G401.6 (cell line): ENCODE measurements at regions not wholly inside any gene's neighbourhood (a gene's known extent, or its start where the extent isn't known, plus 50 kb on each side); places are given as distances from the start of the nearest gene placed in this dataset.
"Not testable (repeated sequence)": the region's sequence is repeated elsewhere in the genome, so short reads cannot be mapped to it uniquely, and the experiment has no call there.

ENCODE experiments used
- FAIRE-seq: peaks from 2 replicates; lab custom pipeline; 2012; peaks lifted over from hg19 to GRCh38; lab: Jason Lieb, UNC

GRCh38 chr3:198096015-198096414 is 136.0 kb downstream of the LMLN start:
- no peak for FAIRE-seq

DNA sequence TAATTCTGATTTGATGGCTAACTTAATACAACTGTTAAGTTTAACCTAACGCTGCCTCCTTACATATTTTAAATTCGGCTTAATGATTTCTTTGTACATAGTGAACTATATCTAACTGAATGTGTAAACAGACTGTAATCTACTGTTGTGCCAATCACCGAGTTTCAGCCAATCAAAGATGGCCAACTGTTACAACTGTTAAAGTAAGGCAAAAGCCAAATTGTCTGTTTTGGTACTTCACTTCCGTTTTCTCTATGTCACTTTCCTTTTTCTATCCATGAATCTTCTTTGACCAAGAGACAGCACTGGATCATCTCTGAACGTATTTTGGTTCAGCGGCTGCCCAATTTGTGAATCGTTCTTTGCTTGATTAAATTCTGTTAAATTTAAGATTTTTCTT is 137.0 kb downstream of the LMLN start:
- FAIRE-seq = no peak

GRCh38 chr3:198098661-198099081 is 138.7 kb downstream of the LMLN start:
- FAIRE-seq = not testable (repeated sequence)

GRCh38 chr3:198103070-198103469 is 143.1 kb downstream of the LMLN start:
- not testable (repeated sequence) for FAIRE-seq

DNA sequence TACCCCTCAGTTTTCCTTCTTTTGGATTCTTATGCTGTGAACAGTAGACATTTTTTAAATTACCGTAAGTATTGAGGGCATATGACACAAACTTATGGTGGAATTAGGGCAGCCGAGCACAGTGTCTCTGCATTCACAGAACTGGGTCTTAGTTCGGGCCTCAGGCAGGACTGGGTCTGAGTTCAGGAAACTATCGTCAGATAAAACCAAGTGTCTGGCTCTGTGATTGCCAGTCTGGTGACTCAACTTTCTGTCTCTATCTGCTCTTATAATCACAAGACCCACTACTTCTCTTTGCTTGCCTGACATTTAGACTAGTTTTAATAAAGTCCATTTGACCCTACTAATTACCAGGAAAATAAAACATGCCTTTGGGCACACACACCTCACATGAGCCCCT is 146.2 kb downstream of the LMLN start:
- no peak for FAIRE-seq

- peak; percentile 17 for FAIRE-seq
These were observed 148.1 kb downstream of the LMLN start for GRCh38 chr3:198107840-198108734.

GRCh38 chr3:198109883-198110282 is 149.9 kb downstream of the LMLN start:
- no peak for FAIRE-seq

DNA sequence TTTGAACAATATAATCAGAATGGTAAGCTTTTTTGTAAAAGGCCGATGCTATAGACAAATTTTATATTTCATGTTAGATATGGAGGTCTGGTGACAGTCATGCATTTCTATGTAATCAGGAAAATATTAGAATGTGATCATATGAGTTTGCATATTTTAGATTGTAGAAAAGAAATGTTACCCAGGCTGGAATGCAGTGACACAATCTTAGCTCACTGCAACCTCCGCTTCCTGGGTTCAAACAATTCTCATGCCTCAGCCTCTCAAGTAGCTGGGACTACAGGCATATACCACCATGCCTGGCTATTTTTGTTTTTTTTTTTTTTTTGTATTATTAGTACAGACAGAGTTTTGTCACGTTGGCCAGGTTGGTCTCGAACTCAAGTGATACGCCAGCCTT is 152.0 kb downstream of the LMLN start:
- no peak for FAIRE-seq

DNA sequence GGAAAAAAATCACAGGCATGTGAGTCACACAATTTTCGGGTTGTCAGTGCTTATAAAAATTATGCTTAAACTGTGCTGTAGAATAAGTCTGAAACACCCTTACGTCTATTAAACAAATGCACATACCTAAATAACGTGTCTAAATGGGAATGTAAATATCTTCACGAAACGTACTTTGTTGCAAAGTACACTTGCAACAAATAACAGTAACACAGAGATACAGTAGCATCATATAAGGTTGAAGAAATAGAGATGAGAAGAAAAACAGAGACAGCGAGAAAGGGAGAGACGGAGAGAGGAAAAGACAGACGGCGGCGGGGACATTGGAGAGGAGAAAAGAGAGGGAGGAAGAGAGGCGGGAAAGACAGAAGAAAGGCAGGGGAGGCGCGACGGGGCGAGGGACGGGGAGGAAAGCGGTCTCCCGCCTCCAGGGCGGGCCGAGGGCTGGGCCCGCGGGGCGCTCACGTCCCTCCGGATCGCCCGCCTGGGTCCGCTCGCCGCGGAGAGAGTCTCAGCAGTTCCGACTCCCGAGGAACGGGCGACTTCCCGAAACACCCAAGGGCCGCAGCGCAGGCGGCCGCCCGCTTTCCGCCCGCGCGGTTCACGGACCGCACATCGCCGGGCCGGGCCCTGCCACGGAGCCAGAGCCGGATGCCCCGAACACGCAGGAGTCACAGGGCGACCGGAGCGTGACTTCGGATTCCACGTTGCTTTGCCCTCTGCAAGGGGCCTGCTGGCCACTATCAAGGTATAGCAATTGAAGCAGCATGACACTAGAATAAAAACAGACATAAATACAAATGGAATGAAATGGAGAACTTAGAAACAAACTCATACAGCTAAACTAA is 153.4 kb downstream of the LMLN start:
- FAIRE-seq = no peak

DNA sequence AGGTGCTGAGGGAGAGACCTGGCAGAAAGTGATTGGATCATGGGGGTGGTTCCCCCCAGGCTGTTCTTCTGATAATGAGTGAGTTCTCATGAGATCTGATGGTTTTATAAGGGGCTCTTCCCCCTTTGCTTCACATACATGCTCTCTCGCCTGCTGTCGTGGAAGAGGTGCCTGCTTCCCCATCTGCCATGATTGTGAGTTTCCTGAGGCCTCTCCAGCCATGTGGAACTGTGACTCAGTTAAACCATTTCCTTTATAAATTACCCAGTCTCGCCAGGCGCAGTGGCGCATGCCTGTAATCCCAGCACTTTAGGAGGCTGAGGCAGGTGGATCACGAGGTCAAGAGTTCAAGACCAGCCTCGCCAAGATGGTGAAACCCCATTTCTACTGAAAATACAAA is 154.5 kb downstream of the LMLN start:
- FAIRE-seq = not testable (repeated sequence)

GRCh38 chr3:198122184-198122583 is 162.2 kb downstream of the LMLN start:
- not testable (repeated sequence) for FAIRE-seq

DNA sequence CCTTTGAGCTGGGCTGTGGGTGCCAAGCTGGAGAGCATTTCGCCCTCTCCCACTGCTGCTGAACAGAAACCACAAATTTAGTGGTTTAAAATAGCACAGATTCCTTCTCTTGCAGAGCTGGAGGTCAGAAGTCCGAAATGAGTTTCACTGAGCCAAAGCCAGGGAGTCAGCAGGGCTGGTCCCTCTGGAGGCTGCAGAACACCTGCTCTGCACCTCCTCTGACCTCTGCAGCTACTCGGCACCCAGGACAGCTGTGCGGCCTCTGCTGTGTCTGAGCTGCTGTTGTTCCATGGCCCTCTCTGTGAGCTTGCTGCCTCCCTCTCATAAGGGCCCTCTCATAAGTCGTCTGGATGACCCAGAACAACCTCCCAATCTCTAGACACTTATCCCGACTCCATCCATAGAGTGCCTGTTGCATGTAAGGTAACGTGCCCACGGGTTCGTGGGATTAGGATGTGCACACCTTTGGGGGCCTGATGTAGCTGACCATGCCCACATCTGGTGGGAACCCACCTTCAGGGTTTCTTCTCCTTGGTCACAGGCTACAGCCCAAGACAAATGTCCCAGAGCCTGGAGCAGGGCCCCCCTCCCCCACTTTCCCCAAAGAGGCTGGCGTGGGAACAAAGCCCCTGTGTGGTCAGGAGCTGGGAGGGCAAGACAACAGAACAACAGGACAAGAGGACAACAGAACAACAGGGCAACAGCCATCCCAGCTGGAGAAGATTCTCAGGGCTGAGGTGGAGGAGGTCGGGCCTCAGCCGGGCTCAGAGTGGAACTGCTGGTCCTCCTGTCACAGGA is 177.2 kb downstream of the LMLN start:
- FAIRE-seq = not testable (repeated sequence)

GRCh38 chr3:198138205-198138604 is 178.2 kb downstream of the LMLN start:
- not testable (repeated sequence) for FAIRE-seq

DNA sequence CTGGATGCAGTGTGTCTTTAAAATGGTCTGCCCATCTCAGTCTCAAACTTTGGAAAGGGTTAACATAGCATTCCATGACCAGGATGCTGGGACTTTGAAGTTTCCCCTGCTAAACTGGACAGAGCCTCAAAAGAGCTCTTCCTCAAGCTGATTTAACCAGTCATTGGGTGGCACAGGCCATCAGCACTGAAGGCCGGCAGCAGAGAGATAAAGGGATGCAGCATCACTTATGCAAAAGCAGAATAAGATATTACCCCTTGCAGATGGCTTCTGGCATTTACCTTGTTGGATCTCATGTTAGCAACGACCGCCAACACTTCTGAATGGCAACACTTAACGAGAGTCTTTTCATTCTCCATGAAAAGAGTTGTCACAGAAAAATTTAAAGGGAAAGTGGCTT is 179.0 kb downstream of the LMLN start:
- not testable (repeated sequence) for FAIRE-seq

DNA sequence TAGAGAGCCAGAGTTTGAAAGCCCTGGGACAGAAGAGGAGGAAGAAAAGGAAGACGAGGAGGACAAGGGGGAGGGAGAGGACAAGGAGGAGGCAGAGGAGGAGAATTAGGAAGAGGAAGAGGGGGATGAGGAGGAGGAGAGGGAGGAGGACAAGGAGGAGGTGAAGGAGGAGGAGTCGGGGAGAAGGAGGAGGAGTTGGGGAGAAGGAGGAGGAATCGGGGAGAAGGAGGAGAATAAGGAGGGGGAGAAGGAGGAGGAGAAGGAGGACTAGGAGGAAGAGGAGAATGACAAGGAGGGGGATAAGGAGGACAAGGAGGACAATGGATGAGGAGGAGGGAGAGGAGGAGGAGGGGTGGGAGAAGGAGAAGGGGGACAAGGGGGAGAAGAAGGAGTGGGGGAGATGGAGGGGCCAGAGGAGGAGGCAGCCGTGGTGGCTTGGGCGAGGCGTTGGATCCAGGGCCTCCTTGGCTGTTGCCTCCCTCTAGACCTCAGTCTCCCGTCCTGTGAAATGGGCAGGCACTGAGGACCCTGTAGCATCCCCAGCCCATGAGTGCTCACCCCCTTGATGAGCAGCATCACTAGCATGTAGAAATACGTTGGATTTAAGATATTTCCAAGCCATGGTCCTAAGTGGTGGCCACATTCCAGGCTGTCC is 179.6 kb downstream of the LMLN start:
- not testable (repeated sequence) for FAIRE-seq

GRCh38 chr3:198143300-198144137 is 183.5 kb downstream of the LMLN start:
- not testable (repeated sequence) for FAIRE-seq

- FAIRE-seq = not testable (repeated sequence)
These were observed 185.3 kb downstream of the LMLN start for GRCh38 chr3:198145231-198145784.

- not testable (repeated sequence) for FAIRE-seq
These were observed 186.1 kb downstream of the LMLN start for GRCh38 chr3:198146070-198146469.

GRCh38 chr3:198146559-198147164 is 186.6 kb downstream of the LMLN start:
- not testable (repeated sequence) for FAIRE-seq

DNA sequence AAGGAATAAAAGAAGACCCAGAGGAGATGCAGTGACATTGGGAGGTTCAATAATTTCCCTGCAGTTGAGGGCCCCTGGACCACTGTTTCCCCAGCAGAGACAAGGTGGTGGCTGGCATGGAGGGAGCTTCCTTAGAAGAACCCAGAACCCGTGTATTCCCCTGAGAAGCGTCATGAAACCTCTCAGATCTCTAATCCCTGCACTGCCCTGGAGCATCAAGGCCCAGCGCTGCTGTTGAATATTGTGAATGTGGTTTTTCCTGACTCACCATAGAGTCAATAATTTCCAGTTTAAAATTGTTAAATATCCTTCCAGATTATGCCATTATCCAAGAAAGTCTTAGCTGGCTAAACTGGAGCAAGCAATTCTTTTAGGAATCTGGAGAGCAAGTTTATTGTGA is 187.2 kb downstream of the LMLN start:
- FAIRE-seq = not testable (repeated sequence)
